HG03469 (cell line): ENCODE measurements at regions not wholly inside any gene's neighbourhood (a gene's known extent, or its start where the extent isn't known, plus 50 kb on each side); places are given as distances from the start of the nearest gene placed in this dataset.
"Not testable (repeated sequence)": the region's sequence is repeated elsewhere in the genome, so short reads cannot be mapped to it uniquely, and the experiment has no call there.

Experiments used
- ATAC-seq: cut with Tn5 transposase; IDR thresholded peaks from one replicate; pipeline ENCODE4 v1.9.1; 2021; ENCODE audit warnings: mild to moderate bottlenecking, moderate library complexity, moderate number of reproducible peaks; ENCODE audit not compliant: unreplicated experiment

- ATAC-seq: no peak
Observed at GRCh38 chr5:171706736-171707441, 78.7 kb upstream of the SMIM23 start.

GRCh38 chr5:171707442-171707792 lies 78.2 kb upstream of the SMIM23 start:
- no peak for ATAC-seq

GRCh38 chr5:171709930-171710329 lies 75.7 kb upstream of the SMIM23 start:
- no peak for ATAC-seq

GRCh38 chr5:171710451-171711024 lies 75.1 kb upstream of the SMIM23 start:
- no peak for ATAC-seq

GRCh38 chr5:171711571-171711970 lies 74.0 kb upstream of the SMIM23 start:
- ATAC-seq: no peak

- ATAC-seq: no peak
Observed at GRCh38 chr5:171712616-171713015, 73.0 kb upstream of the SMIM23 start.

- no peak for ATAC-seq
Observed at GRCh38 chr5:171713152-171713551, 72.5 kb upstream of the SMIM23 start.

GRCh38 chr5:171714261-171714660 lies 71.4 kb upstream of the SMIM23 start:
- no peak for ATAC-seq

- ATAC-seq: no peak
Observed at GRCh38 chr5:171714851-171715250, 70.8 kb upstream of the SMIM23 start.

- ATAC-seq: no peak
Observed at GRCh38 chr5:171715551-171715950, 70.1 kb upstream of the SMIM23 start.

GRCh38 chr5:171720086-171720485 lies 65.5 kb upstream of the SMIM23 start:
- no peak for ATAC-seq

GRCh38 chr5:171721464-171721863 lies 64.2 kb upstream of the SMIM23 start:
- ATAC-seq: no peak

GRCh38 chr5:171724468-171725204 lies 61.0 kb upstream of the SMIM23 start:
- no peak for ATAC-seq

GRCh38 chr5:171725205-171725601 lies 60.4 kb upstream of the SMIM23 start:
- ATAC-seq: no peak

- ATAC-seq: not testable (repeated sequence)
Observed at GRCh38 chr5:171726819-171727218, 58.8 kb upstream of the SMIM23 start.

- ATAC-seq: no peak
Observed at GRCh38 chr5:171728686-171729085, 56.9 kb upstream of the SMIM23 start.
